GM21360 (cell line): ENCODE measurements at regions not wholly inside any gene's neighbourhood (a gene's known extent, or its start where the extent isn't known, plus 50 kb on each side); places are given as distances from the start of the nearest gene placed in this dataset.
"Not testable (repeated sequence)": the region's sequence is repeated elsewhere in the genome, so short reads cannot be mapped to it uniquely, and the experiment has no call there.

ENCODE experiments used
- ATAC-seq: cut with Tn5 transposase; IDR thresholded peaks from one replicate; pipeline ENCODE4 v1.9.1; 2021; ENCODE audit warnings: mild to moderate bottlenecking, moderate library complexity; ENCODE audit not compliant: unreplicated experiment

DNA sequence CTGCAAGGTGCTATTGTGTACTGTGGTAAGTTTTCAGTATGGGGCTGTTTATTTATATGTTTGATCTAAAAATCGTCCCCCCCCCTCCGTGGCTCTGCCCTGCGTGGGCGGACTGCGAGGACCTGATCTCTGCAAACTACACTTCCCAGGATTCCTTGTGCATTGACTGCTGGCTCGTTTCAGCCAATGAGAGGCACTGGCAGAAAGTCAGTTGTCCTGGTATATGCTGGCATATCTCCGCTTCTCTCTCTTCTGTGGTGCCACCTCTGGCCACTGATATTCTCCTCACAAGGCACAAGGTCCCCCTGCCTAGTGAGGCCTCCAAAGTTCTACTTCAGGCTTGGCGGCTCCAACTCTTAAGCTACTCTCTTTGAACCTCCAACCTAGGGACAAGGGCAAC is 168.8 kb upstream of the ZFP42 start:
- no peak for ATAC-seq

- ATAC-seq = no peak
Measured at GRCh38 chr4:187827631-187828030, 167.9 kb upstream of the ZFP42 start.

DNA sequence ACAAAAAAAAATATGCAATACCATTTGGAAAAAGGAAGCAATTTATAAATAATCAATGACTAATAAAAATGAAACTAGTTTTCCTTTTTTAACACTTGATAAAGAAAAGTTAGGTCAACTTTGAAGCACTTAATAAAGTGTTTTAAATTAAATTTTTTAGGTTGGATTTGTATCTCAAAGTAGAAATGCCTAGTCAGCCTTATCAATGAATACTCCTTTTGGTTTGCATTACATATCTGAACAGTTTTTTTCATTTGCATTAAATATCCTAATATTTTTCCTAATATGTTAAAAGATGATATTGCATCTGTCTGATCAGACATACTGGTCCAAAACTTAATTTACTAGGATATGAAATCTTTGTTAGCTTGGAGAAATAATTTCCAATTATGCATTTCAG is 155.8 kb upstream of the ZFP42 start:
- no peak for ATAC-seq

GRCh38 chr4:187840814-187841213 is 154.8 kb upstream of the ZFP42 start:
- no peak for ATAC-seq

DNA sequence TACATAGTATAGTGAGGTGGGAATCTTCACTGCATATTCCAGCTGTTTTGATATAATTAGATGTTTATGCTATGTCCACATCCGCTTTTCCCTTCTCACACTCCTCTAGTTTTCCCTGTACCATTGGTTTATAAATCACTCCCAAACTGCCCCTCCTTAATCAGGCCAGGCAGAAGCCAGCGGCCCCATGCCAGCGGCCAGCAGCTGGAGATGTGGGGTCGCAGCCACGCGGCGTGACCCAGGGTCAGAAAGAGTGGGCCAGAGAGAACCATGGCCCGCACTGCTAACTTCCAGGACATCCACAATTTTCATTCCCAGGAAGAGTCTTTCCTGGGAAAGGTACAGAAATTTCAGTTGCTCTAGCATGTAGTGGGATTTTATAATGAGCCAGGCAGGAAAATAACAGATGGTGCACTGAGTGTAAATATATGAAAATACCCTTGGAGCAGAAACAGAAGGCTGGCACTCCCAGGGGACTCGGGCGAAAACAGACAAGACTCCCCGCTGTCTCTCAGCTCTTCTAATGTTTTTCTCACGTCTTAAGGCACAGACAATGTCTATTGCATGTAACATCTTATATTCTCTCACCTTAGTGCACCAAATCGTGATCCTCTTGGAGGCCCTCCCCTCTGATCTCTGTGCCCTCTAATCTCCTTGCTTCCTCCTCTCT is 145.9 kb upstream of the ZFP42 start:
- no peak for ATAC-seq

DNA sequence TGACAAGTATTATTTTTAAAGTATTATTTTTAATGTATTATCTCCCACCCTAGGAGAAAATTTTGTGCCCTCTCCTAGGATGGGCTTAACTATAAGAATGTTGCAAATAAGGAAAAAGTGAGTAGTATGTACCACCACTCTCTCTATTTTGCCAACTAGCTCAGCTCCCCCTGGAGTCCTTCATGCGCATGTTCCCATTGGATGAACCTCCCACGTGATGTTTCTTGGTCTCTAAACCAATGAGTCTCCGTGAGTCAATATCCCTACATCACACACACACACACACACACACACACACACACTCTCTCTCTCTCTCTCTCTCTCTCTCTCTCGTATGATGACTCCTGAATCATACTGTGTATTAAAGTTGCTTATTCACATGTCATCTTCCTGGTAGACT is 129.7 kb upstream of the ZFP42 start:
- no peak for ATAC-seq

DNA sequence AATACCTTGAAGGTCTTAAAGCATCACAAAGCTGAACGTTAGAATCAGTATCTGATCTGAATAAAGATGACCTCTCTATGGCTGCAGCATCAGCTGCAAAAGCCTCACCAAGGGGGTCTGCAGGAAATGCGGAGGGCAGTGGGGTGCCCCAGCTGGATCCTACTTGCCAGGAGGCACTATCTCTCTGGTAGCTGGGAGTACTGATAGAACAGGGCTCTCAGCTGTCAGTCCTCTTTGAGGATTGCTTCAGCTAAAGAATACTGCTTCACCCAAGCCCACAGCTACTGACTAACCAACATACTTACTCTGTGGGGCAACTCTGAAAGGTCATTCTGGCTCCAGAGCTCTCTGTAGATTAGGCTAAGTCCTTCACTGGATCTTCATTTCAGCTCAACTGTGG is 112.5 kb upstream of the ZFP42 start:
- ATAC-seq = no peak

GRCh38 chr4:187883836-187884475 is 111.6 kb upstream of the ZFP42 start:
- ATAC-seq = no peak

DNA sequence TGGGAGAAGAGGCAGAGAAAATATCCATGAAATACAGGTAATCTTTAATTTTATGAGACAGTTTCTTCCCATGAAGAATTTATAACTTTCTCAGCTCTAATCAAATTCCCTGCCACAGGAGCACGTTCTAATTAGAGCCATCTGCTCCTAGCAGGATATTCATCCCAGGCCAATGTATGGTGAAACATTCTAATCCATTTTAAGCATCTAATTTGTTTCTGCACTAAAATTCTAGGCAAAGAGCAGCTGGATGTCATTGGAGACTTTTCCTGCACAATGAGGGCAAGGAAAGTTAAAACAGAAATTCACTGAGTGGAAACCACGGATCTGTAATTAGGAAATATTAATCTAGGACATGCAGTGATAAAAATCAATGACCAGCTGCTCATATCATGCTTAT is 107.7 kb upstream of the ZFP42 start:
- no peak for ATAC-seq

DNA sequence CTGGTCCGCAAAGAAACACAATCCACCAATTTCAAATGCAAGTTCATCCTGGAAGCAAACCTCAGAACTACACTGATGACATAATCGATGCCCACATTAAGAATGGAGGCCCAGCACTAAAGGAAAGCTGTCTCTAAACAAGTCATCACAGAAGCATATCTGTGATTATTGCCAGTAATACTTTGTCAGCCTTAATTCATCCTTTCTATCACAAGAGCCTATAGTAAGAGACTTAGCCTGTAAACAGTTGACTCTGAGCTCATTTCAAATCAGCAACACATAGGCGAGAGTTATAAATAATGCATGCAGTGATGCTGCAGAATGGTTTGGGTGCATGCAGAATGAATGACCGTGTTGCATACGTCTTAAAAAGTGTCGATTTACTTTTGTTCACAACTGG is 105.9 kb upstream of the ZFP42 start:
- no peak for ATAC-seq

GRCh38 chr4:187893418-187893817 is 102.2 kb upstream of the ZFP42 start:
- no peak for ATAC-seq

DNA sequence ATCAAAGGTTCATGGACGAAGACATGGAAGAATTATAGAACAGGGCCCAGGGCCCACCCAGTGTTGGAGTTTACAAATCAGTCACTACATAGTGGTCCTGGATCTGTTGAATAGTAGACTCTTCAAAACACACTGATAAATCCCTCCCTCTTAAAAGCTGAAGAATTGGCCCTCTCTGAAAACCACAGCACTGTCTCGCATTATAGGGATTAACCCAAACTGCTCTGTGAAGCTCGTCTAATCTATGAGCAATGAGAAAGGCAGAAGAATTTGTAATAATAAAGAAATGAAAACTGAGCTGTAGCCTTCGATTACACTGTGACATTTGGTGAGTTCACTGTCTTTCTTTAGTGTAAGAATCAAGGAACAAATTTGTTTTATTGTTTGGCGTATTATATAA is 92.5 kb upstream of the ZFP42 start:
- ATAC-seq = no peak

GRCh38 chr4:187903700-187904099 is 91.9 kb upstream of the ZFP42 start:
- ATAC-seq = no peak

GRCh38 chr4:187908079-187908561 is 87.5 kb upstream of the ZFP42 start:
- ATAC-seq = no peak

- ATAC-seq = no peak
Measured at GRCh38 chr4:187908731-187909130, 86.8 kb upstream of the ZFP42 start.

- ATAC-seq = no peak
Measured at GRCh38 chr4:187910741-187911140, 84.8 kb upstream of the ZFP42 start.

DNA sequence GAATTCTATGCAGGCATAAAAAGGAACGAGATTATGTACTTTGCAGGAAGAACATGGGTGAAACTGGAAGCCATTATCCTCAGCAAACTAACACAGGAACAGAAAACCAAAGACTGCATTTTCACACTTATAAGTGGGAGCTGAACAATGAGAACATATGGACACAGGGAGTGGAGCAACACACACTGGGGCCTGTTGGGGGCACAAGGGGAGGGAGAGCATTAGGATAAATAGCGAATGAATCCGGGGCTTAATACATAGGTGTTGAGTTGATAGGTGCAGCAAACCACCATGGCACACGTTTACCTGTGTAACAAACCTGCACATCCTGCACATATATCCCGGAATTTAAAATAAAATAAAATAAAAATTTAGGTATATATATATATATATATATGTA is 80.2 kb upstream of the ZFP42 start:
- ATAC-seq = not testable (repeated sequence)

DNA sequence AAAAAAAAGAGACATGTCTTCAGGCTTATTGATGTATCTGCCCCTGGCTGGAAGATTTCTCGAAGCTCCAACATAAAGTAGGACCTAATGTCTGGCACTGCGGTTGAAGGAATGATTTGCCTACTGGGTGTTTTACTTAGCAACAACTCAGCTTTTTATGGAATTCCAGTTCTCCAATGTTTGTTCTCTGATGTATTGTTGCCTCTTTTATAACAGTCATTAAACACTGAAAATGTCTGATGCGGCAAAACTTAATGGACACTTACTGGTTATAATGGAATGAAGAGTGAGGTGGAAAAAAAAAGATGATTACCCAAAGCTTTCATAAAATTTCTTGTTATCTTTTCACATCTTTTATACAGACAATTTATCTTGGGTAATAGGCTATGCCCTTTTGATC is 75.6 kb upstream of the ZFP42 start:
- no peak for ATAC-seq

DNA sequence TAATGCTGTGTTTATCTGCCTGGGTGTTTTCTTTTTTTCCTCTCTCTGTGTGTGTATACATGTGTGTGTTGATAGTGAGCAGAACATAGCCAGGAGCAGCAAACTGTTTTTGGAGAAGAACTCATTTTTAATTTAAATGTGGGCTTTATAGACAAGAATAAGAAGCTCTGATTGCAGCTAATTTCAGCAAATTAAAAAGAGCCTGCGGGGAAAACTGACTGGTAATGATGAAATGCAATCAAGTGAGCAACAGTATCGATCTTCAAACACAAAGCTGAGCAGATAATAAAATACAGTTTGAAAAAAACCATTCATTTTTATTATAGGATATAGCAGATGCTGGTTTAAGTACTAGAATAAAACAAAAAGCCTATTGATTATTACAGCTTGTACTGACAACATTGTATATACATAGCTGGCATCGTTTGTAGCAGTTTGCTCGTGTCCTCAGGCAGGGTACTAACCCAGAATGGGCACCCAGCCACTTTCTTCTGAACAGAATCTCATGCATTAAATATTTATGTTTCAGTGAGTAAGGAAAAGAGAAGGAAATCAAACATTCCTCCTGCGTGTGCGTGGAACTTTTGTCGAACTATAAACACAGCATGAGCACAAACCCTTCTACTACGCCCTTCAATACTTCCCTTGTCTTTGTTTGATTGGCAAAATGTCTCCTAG is 73.5 kb upstream of the ZFP42 start:
- ATAC-seq = no peak

DNA sequence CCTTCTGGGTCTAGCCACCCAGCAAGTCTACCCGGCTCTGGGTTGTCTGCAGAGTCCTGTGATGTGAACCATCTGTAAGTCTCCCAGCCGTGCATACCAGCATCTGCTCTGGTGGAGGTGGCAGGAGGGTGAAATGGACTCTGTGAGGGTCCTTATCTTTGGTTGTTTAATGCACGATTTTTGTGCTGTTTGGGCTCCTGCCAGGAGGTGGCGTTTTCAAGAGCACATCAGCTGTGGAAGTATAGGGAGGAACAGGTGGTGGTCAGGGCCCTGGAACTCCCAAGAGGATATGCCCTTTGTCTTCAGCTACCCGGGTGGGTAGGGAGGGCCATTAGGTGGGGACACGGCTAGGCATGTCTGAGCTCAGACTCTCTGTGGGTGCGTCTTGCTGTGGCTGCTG is 66.5 kb upstream of the ZFP42 start:
- ATAC-seq = no peak

- ATAC-seq = no peak
Measured at GRCh38 chr4:187934766-187935165, 60.8 kb upstream of the ZFP42 start.

DNA sequence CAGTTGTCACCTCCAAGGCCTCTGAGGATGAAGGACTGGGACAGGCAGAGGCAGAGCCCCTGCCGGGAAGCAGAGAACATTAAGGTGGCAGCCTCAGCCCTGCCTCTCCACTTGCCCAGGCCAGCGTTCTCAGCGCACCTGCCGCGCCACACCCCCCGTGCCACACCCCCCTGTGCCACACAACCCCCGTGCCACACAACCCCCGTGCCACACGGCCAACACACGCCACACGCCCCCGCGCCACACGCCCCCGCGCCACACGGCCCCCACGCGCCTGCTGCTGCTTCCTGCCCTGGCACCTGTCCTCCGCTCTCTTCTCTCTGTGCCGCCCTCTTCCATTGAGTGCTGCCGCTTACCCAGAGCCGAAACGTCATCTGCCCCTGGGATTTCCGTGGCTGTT is 58.0 kb upstream of the ZFP42 start:
- ATAC-seq = no peak
